Choroid plexus epithelial cell (primary cell): ENCODE measurements at regions not wholly inside any gene's neighbourhood (a gene's known extent, or its start where the extent isn't known, plus 50 kb on each side); places are given as distances from the start of the nearest gene placed in this dataset.

Source experiments
- DNase-seq: peaks from one replicate; pipeline ENCODE4 v3.0.0-alpha.2; 2010; ENCODE audit warnings: low read depth
- H3K4me3 ChIP-seq: 2 replicates; pipeline ENCODE4 v1.5.1; 2011; ENCODE audit warnings: low read depth, mild to moderate bottlenecking, control low read depth, low read length, moderate library complexity
- CTCF ChIP-seq: conservative IDR thresholded peaks from 2 replicates; pipeline ENCODE4 v1.5.1; 2011; ENCODE audit warnings: low read depth, mild to moderate bottlenecking, control low read depth, inconsistent platforms, low read length, moderate library complexity

GRCh38 chr1:170872663-170873062, 62.7 kb upstream of the MROH9 start:
- no peak overlapping the region for H3K4me3 ChIP-seq

GRCh38 chr1:170874671-170875070, 60.7 kb upstream of the MROH9 start:
- H3K4me3 ChIP-seq = no peak overlapping the region
- no peak for DNase-seq
- no peak for TF ChIP-seq CTCF

More at GRCh38 chr1:170872663-170873062, 62.7 kb upstream of the MROH9 start:
- DNase-seq = no peak
- TF ChIP-seq CTCF = no peak

- peak; percentile 70 for TF ChIP-seq CTCF
- H3K4me3 ChIP-seq = peak overlapping the region; percentile 20
- peak; percentile 79 for DNase-seq
Measured at GRCh38 chr1:170881268-170882265, 53.8 kb upstream of the MROH9 start.
